ENCODE measurements at regions not wholly inside any gene's neighbourhood (a gene's known extent, or its start where the extent isn't known, plus 50 kb on each side); places are given as distances from the start of the nearest gene placed in this dataset.

DNA sequence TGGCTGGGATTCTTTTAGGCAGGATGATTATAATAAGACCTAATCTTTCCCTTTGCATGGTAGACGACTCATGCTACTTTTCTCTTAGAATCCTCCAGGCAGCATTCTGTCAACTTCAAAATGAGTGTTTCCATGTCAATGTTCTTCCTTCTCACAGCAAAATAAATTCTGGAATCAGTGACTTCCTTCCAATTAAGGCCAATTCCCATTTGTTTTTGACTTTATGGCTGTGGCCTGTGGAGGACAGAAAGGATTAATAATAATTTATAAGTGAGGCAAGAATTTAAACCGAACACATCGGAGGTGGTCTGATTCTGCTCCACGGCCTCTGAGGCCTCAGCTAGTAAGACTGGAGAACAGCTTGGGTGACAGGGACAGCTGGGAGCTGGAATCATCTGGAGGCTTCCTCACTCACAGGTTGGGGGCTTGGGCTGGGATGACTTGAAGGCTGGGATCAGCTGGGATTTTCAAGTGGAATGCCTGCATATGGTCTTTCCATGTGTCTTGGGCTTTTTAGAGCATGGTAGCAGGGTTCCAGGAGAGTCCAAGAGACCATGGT, 241.8 kb upstream of the MCTP2 start:
- 79 to 85% methylated on average over 4 of the region's 4 CpGs for WGBS, 2 donors
- intact Hi-C loops (cut with DNase I; ENCODE audit: low total_unique reads): no loop called here
- Histone ChIP-seq H3K27me3 (no peaks in the 10 kb centered on the region), H3K4me1 (no peaks in the 10 kb centered on the region), H3K36me3 (ENCODE audit: low read depth, missing control alignments) (no peaks in the 10 kb centered on the region), H3K4me3 (no peak overlapping the region), H3K27ac (no peak overlapping the region), H3K9me3 (no peaks in the 10 kb centered on the region)
- DNase-seq: no peak
- no peak for TF ChIP-seq POLR2A (IDR thresholded peaks at IDR 0.05)
- TF ChIP-seq, protein P1, sequence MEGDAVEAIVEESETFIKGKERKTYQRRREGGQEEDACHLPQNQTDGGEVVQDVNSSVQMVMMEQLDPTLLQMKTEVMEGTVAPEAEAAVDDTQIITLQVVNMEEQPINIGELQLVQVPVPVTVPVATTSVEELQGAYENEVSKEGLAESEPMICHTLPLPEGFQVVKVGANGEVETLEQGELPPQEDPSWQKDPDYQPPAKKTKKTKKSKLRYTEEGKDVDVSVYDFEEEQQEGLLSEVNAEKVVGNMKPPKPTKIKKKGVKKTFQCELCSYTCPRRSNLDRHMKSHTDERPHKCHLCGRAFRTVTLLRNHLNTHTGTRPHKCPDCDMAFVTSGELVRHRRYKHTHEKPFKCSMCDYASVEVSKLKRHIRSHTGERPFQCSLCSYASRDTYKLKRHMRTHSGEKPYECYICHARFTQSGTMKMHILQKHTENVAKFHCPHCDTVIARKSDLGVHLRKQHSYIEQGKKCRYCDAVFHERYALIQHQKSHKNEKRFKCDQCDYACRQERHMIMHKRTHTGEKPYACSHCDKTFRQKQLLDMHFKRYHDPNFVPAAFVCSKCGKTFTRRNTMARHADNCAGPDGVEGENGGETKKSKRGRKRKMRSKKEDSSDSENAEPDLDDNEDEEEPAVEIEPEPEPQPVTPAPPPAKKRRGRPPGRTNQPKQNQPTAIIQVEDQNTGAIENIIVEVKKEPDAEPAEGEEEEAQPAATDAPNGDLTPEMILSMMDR (IDR thresholded peaks at IDR 0.05): no peak

DNA sequence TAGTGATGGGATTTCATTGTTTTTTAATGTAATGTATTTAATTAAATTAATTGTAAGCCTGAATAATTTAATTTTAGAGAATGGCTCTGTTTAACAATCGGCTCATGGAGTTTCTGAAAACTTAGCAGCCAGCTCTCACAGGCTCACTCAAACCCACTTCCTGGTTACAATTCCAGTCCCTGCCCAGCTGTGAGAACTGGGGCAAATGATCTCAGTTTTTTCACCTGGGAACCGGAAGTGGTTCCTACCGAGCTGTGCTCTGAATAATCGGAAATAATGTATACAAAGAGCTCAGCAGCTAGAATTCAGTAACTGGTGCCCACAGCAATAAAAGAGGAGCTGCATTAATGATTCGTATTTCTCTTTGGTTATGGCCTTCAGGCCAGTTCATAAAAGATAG, 244.3 kb upstream of the MCTP2 start:
- no peaks in the 10 kb centered on the region for H3K36me3 ChIP-seq (ENCODE audit: low read depth, missing control alignments)
- no peaks in the 10 kb centered on the region for H3K27me3 ChIP-seq
- intact Hi-C loops (cut with DNase I; ENCODE audit: low total_unique reads): no loop called here
- no peak for DNase-seq
- WGBS, 2 donors: 85 to 93% methylated on average over 5 of the region's 5 CpGs
- no peaks in the 10 kb centered on the region for H3K4me1 ChIP-seq
- no peak for TF ChIP-seq POLR2A (IDR thresholded peaks at IDR 0.05)
- TF ChIP-seq, protein P1 (IDR thresholded peaks at IDR 0.05): no peak
- H3K9me3 ChIP-seq: no peaks in the 10 kb centered on the region
- no peak overlapping the region for H3K4me3 ChIP-seq
- no peak overlapping the region for H3K27ac ChIP-seq

DNA sequence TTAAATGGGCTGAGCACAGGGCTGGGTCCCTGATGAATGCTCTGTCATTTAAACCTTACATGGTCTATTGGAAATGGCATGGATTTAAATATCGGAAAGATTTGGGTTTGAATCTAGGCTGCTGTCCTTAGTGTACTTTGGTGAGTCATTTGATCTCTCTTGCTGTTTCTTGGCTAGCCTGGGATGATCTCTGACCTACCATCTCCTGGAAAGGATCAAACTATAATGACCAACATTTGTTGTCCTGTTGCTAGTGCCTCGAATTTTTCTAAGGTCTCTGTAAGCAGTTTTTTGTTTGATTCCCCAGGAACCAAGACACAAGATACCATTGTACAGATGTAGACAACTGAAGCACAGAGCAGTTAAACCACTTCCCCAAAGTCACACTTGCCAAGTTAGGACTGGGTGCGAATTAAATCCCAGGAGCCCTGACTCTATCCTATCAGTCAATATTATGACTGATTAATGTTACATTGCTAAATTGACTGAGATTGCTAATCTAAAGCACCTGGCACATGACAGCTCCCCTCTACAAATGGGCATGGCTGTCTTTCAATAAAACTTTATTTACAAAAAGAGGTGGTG, 244.9 kb upstream of the MCTP2 start:
- no peaks in the 10 kb centered on the region for H3K4me1 ChIP-seq
- H3K36me3 ChIP-seq (ENCODE audit: low read depth, missing control alignments): no peaks in the 10 kb centered on the region
- no peak for TF ChIP-seq POLR2A (IDR thresholded peaks at IDR 0.05)
- TF ChIP-seq, protein P1 (IDR thresholded peaks at IDR 0.05): no peak
- no peak for DNase-seq
- no peaks in the 10 kb centered on the region for H3K9me3 ChIP-seq
- 78 to 84% methylated on average over 3 of the region's 3 CpGs for WGBS, 2 donors
- H3K27ac ChIP-seq: no peak overlapping the region
- intact Hi-C loops (cut with DNase I; ENCODE audit: low total_unique reads): no loop called here
- no peak overlapping the region for H3K4me3 ChIP-seq
- no peaks in the 10 kb centered on the region for H3K27me3 ChIP-seq

DNA sequence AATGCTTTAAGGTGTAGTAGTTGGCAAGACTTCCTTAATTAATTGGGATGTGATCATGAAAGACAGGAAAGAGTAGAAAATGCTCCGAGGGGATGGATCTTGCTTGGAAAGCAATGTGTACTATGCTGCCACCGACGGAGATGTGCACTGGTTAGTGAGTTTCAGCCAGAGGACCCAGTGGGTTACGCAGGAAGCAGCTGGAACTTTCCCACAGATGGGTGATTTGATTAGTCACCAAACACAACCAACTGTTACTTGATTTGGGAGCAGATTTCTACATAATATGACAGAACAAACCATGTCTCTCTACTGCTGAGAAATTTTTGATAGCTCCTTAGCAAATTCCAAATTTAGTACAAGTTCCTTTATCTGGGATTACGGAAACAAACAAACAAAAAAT, 245.4 kb upstream of the MCTP2 start:
- Histone ChIP-seq H3K36me3 (ENCODE audit: low read depth, missing control alignments) (no peaks in the 10 kb centered on the region), H3K4me1 (no peaks in the 10 kb centered on the region), H3K9me3 (no peaks in the 10 kb centered on the region), H3K27me3 (no peaks in the 10 kb centered on the region), H3K27ac (no peak overlapping the region), H3K4me3 (no peak overlapping the region)
- 80% methylated on average over 5 of the region's 5 CpGs for WGBS, 2 donors
- TF ChIP-seq, protein P1 (IDR thresholded peaks at IDR 0.05): no peak
- no peak for TF ChIP-seq POLR2A (IDR thresholded peaks at IDR 0.05)
- no peak for DNase-seq
- intact Hi-C loops (cut with DNase I; ENCODE audit: low total_unique reads): no loop called here

DNA sequence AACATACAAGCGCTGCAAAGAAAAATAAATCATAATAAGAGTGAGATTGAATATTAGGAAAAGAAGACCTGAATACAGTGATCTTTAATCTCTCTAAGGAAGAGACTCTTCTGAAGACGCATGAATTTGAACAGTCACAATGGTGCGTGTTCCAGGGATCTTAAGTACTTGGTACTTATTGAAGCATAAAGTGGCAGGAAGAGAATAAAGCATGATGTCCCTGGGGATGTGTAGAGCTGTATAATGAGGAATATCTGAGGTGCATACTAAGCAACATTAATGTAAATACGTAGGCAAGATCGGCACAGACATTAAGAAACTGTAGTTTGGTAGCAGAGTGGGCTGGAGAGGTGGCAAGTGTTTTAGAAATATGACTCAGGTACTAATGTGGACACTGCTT, 246.2 kb upstream of the MCTP2 start:
- Histone ChIP-seq H3K4me3 (no peak overlapping the region), H3K4me1 (no peaks in the 10 kb centered on the region), H3K9me3 (no peaks in the 10 kb centered on the region), H3K27ac (no peak overlapping the region), H3K36me3 (ENCODE audit: low read depth, missing control alignments) (no peaks in the 10 kb centered on the region), H3K27me3 (no peaks in the 10 kb centered on the region)
- WGBS, 2 donors: 71 to 81% methylated on average over 5 of the region's 5 CpGs
- DNase-seq: no peak
- TF ChIP-seq, protein P1 (IDR thresholded peaks at IDR 0.05): no peak
- TF ChIP-seq POLR2A (IDR thresholded peaks at IDR 0.05): no peak
- intact Hi-C loops (cut with DNase I; ENCODE audit: low total_unique reads): no loop called here

Measured in testis (tissue), 2 donors.